GM12872 (cell line): ENCODE measurements at regions not wholly inside any gene's neighbourhood (a gene's known extent, or its start where the extent isn't known, plus 50 kb on each side); places are given as distances from the start of the nearest gene placed in this dataset.

Experiments
- TF ChIP-seq, protein P1 (sequence below): IDR thresholded peaks from 3 replicates; pipeline ENCODE4 v1.5.1; 2011; ENCODE audit warnings: low read depth, mild to moderate bottlenecking, low read length, moderate library complexity; ENCODE audit not compliant: insufficient read depth

GRCh38 chr4:180973894-180974293 lies 1269.3 kb upstream of the TENM3 start:
- TF ChIP-seq, protein P1, sequence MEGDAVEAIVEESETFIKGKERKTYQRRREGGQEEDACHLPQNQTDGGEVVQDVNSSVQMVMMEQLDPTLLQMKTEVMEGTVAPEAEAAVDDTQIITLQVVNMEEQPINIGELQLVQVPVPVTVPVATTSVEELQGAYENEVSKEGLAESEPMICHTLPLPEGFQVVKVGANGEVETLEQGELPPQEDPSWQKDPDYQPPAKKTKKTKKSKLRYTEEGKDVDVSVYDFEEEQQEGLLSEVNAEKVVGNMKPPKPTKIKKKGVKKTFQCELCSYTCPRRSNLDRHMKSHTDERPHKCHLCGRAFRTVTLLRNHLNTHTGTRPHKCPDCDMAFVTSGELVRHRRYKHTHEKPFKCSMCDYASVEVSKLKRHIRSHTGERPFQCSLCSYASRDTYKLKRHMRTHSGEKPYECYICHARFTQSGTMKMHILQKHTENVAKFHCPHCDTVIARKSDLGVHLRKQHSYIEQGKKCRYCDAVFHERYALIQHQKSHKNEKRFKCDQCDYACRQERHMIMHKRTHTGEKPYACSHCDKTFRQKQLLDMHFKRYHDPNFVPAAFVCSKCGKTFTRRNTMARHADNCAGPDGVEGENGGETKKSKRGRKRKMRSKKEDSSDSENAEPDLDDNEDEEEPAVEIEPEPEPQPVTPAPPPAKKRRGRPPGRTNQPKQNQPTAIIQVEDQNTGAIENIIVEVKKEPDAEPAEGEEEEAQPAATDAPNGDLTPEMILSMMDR = no peak

- TF ChIP-seq, protein P1 = no peak
These were observed 1252.3 kb upstream of the TENM3 start for GRCh38 chr4:180990931-180991330.

GRCh38 chr4:180993244-180993836 lies 1249.9 kb upstream of the TENM3 start:
- TF ChIP-seq, protein P1 = no peak

- TF ChIP-seq, protein P1 = no peak
These were observed 1248.5 kb upstream of the TENM3 start for GRCh38 chr4:180994722-180995121.

DNA sequence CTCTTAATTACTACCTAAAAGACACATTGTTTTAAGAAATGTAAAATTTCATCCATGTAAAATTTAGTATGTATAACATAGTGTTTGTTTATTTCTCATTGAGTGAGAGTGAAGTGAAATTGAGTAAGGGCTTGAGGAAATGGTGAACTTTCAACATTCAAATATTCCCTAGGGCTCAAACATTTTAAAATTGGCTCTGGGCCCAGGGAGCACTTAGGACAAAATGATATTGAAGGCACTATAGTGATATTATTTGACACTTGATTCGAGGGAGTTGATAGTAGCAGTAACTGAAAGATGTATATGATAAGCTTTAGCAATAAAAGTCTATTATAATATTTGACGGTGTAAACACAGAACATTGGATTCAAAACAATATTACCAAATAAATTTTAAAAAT lies 1244.0 kb upstream of the TENM3 start:
- TF ChIP-seq, protein P1 = no peak

GRCh38 chr4:181004056-181004455 lies 1239.1 kb upstream of the TENM3 start:
- TF ChIP-seq, protein P1 = no peak

GRCh38 chr4:181006499-181007260 lies 1236.5 kb upstream of the TENM3 start:
- TF ChIP-seq, protein P1 = no peak
